HG02943 (cell line): ENCODE measurements at regions not wholly inside any gene's neighbourhood (a gene's known extent, or its start where the extent isn't known, plus 50 kb on each side); places are given as distances from the start of the nearest gene placed in this dataset.

Experiments used
- ATAC-seq: cut with Tn5 transposase; IDR thresholded peaks from one replicate; pipeline ENCODE4 v1.9.1; 2021; ENCODE audit warnings: mild to moderate bottlenecking, low read depth, moderate library complexity; ENCODE audit not compliant: unreplicated experiment

GRCh38 chr13:30006246-30006645 is 155.8 kb upstream of the UBL3 start:
- no peak for ATAC-seq

- ATAC-seq, result no peak
Measured at GRCh38 chr13:30004204-30004603, 153.8 kb upstream of the UBL3 start.

- ATAC-seq, result no peak
Measured at GRCh38 chr13:30002577-30002976, 152.2 kb upstream of the UBL3 start.

GRCh38 chr13:30000370-30000765 is 150.0 kb upstream of the UBL3 start:
- ATAC-seq, result no peak

GRCh38 chr13:29999492-30000369 is 149.3 kb upstream of the UBL3 start:
- no peak for ATAC-seq

DNA sequence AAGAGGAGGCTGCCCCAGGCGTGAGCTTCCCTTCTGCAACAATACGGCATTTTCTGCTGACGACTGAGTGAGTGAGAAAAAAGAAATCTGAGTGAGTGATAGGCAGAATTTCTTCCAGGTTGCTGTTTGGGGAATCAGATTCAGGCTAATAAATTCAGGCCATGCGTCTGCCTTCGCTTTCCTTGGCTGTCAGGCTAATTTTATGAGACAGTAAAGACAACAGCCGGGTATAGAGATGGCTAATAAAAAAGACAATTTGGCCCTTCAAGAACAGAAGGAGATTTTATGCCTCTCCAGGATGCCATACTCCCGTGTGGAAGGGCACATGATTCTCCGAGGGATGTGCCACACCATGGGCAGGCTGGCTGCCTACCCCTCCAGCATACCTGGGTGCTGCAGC is 145.9 kb upstream of the UBL3 start:
- no peak for ATAC-seq

DNA sequence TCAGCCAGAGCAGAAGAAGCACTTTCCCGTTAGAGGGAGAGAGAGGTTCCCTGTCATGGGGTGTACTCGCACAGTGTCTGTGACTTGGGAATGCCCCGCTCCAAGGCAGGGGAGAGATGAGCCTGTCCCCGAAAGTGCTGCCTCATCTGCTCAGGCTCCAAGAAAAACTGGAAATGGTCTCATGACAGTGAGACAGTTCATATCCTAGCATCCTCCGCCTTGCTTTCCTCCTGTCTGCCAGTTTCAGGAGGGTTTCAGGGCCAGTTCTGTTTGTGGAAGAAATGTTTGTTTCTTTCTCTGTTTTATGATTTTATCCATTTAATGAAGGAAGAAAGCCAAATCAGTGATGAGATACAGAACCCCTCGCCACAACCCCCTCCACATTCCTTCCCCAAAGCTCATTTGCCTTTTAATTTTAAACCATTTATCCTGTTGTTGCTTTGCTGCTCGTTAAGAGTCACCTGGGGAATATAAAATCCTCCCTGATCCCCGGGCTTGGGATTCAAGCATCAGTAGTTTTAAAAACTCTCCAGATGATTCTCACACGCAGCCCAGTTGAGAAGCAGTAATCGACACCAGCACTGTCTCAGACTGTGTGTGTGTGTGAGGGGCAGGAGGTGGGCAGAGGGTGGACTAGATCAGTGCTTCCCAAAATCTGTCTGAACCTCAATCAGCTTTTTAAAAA is 144.6 kb upstream of the UBL3 start:
- ATAC-seq, result no peak

DNA sequence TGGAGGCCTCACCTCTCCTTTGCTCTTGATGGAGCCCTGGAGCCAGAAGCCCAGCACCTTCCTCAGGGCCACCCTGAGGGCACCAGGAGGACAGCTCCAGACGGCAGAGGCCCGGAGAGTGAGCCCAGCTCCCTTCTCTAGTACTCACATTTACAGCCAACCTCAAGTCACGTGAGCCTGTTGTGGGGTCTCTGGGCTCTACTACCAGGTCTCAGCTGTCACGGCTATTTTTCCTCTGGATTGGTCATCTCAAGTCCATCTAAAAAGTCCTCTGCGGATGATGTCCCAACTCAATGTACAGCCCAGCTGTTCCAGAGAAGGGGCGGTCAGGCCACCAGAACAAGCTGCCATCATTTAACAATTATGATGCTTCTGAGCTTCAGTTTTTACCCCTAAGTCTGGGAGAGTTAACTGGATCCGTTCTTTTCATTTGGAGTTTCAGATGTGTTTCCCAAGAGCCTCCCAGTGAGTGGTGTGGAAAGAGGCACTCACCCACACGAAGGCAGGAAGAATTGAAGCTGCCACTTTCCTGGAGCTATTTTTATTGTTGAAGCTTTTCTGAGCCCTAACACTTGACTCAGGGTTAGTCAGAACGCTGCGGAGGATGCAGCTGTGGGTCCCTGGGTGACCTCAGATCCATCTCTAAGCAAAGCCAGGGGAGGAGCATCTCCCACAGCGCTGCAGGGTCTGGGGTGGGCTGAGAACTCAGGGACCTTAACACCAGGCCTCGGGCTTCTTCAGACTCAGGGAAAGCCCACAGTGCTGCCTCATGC is 143.5 kb upstream of the UBL3 start:
- ATAC-seq, result no peak

GRCh38 chr13:29993196-29993595 is 142.8 kb upstream of the UBL3 start:
- no peak for ATAC-seq

GRCh38 chr13:29991343-29991742 is 140.9 kb upstream of the UBL3 start:
- no peak for ATAC-seq

GRCh38 chr13:29987340-29987739 is 136.9 kb upstream of the UBL3 start:
- ATAC-seq, result no peak

DNA sequence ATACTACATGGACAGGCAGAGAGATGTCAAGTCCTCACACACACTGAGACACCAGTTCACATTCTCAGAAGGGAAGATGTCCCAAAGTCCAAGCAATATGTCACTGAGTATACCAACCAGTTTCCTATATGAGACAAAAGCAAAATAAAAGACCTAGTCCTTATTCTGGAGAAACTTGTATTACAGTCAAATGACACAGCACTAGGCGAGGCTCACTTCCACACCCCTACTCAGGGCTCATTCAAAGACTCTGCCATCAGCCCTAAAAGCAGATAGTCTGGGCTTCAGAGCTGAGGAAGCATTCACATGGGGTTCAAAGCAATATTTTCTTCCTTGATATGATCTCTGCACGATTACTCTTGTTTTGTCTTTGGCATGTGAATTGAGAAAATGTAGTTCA is 129.9 kb upstream of the UBL3 start:
- no peak for ATAC-seq

DNA sequence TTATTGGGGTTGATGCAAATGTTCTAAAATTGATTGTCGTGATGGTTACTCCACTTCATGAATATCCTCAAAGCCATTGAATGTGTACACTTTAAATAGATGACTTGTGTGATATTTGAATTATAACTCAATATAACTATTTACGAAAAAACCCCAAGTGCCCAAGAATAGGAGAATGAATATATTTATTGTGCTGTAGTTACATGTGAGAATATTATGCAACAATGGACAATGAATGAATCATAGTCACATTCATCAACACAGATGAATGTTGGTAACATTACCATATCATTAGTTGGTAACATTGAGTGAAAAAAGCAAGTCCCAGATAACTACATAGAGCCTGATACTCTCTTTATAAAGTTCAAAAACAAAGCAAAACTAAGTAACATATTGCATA is 127.8 kb upstream of the UBL3 start:
- ATAC-seq, result no peak

DNA sequence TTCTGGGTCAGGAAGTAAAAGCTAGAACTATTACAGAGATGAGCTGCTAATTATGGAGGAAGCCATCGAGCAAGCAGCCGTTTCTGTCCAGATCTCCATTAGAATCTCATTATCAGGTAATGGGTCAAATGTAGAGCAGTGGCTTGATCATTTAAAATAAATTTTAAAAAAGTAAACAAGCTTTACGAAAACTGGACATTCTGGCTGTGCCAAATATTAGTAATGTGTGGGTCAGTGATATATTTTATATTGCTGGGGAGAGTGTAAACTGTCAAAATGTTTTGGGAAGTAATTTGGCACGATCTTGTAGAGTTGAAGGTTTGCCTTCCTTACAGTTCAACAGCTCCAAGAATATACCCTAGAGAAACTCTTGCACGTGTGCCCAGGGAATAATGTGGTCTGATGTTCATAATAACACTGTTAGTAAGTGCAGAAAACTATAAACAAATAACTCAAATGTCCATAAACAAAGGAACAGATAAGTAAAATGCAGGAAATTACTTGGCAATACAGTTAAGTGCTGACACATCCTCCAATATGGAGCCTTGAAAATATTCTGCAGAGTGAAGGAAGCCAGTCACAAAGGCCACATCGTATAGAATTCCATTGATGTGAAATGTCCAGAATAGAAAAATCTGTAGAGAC is 127.2 kb upstream of the UBL3 start:
- ATAC-seq, result no peak

GRCh38 chr13:29976535-29976934 is 126.1 kb upstream of the UBL3 start:
- no peak for ATAC-seq

DNA sequence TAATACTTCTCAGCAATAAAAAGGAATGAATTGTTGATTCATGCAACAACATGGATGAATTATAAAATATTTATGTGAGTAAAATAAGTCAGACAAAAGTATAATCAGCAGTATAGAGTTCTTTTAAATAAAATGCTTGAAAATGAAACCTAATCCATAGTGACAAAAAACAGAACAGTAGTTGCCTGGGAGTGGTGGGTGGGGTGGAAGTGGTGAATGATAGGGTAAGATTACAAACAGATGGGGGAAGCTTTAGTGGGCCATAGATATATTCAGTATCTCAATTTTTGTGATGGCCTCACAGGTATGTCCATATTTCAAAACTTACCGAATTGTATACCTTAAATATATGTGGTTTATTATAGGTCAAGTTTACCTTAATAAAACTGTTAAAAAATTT is 124.9 kb upstream of the UBL3 start:
- no peak for ATAC-seq

- no peak for ATAC-seq
Measured at GRCh38 chr13:29969286-29969685, 118.9 kb upstream of the UBL3 start.

DNA sequence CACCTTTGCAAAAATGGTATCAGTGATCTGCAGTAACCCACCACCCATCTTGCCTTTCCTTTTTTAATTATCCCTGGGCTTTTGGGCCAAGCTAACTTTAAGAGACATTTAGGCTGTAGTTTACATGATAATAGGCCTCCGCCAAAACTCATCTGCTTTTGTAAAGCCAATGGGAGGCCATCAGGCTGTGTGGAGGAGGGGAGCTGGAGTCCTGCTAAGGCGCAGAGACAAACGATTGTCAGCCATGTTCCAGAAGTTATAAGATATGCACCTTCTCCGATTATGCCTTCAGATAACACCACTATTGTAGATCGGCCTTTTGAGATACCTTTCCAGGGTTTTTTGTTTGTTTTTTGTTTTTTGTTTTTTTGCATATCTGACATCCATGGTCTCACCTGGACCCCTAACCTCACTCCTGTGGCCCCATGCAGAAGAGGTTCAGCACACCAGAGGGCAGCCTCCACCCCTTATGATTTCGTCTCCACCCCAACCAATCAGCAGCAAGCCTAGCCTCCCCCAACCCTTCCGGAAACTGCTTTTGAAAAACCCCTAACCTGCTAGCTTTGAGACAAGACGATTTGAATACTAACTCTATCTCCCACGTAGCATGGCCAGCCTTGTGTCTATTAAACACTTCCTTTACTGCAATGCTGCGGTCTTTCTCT is 113.9 kb upstream of the UBL3 start:
- no peak for ATAC-seq

DNA sequence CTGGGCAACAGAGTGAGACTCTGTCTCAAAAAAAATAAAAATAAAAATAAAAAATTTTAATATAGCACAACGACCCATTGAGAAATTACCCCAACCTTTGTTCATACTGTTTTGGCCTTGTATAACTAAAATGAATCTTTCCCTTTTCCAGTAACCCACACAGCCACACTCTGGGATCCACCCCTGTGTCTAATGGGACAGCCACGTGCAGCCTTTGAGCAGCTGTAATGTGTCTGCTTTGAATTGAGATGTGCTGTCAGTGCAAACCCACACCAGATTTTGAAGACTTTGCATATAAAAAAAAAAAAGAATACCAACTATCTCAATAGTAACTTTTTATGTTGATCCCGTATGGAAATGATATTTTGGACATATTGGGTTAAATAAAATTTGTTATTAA is 112.7 kb upstream of the UBL3 start:
- ATAC-seq, result no peak

DNA sequence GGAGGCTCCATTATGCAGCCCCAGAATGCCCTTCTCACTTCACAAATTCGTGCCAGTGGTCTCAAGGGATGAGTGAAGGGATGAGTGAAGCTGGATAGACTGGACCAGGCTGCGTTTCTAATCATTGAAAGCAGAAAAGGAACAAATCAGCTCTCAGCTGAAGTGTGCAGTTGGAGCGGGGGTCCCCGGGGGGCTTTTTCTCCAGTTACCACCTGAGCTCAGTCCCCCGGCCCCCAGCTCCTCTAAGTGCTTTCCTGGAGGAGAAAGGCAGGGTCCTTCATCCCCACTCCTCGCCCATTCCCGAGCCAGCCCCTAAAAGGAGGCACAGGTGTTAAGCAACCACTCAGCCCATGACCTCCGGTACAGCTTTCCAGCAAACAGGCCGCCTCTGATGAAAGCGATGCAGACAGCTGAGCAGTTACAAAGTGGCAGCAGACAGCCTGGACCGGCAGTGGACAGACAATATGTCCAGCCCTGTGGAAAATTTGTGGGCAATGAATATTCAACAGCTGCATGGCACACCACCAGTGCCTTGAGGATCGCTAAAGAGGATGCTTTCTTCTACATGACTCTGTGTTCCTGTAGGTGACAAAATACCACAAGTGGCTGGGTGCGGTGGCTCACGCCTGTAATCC is 110.7 kb upstream of the UBL3 start:
- no peak for ATAC-seq
